K562 (cell line): ENCODE measurements at regions not wholly inside any gene's neighbourhood (a gene's known extent, or its start where the extent isn't known, plus 50 kb on each side); places are given as distances from the start of the nearest gene placed in this dataset.

Experiments
- ATAC-seq: fragments of 200-7000 bp; cut with Tn5 transposase; 3 replicates; pipeline ENCODE4 v1.9.1; 2020; ENCODE audit warnings: moderate library complexity
- BruUV-seq: library from RNA; stranded (reverse); fragments of 400-500 nt; replicated peaks from 2 replicates; lab custom pipeline; 2021; lab: Mats Ljungman, UMichigan
- CTCF ChIA-PET: fragments of 300-600 bp; formaldehyde crosslinking; extraction: SDS; loops from one replicate; lab custom pipeline; 2021; ENCODE audit warnings: low intra/inter-chr PET ratio; lab: Yijun Ruan, JAX
- POLR2A ChIA-PET: fragments of 300-600, 350-650 bp; sonication (Branson Sonifier 250); formaldehyde crosslinking; extraction: SDS; loops from one replicate; lab custom pipeline; 2021; ENCODE audit warnings: antibody characterized with exemption, inconsistent platforms; lab: Yijun Ruan, JAX
- DNase-seq, 4 experiments: peaks; one replicate each; pipeline versions ENCODE4 v3.0.0 to v3.0.0-alpha.2; 2011 to 2018; ENCODE audit warnings: low spot score in 3 of 4, mixed read lengths in 3 of 4; ENCODE audit errors: extremely low read depth in 1 of 4
- FAIRE-seq: peaks from 2 replicates; lab custom pipeline; 2011; peaks lifted over from hg19 to GRCh38; lab: Jason Lieb, UNC
- H2AFZ ChIP-seq: 2 replicates; pipeline ENCODE4 v1.6.0; 2011; ENCODE audit warnings: low read depth, low read length, control low read depth, inconsistent platforms
- H3K27ac ChIP-seq: fragments of 200-600 bp; 3 replicates; pipeline ENCODE4 v1.8.0; 2011; ENCODE audit warnings: low read depth, mild to moderate bottlenecking, control low read depth, inconsistent platforms, low read length, moderate library complexity, mixed read lengths; ENCODE audit errors: extremely low read depth
- H3K27me3 ChIP-seq, 2 experiments: fragments of 300-600 bp in 1 of 2; 2 replicates in 1 of 2; 3 replicates in 1 of 2; pipeline versions ENCODE4 v1.6.0 to v1.8.0; 2011; ENCODE audit warnings: inconsistent platforms in 2 of 2, low read length in 2 of 2, mild to moderate bottlenecking in 1 of 2, mixed read lengths in 1 of 2, moderate library complexity in 1 of 2; ENCODE audit not compliant: control insufficient read depth in 2 of 2, insufficient read depth in 2 of 2
- H3K36me3 ChIP-seq: fragments of 300-600 bp; 3 replicates; pipeline ENCODE4 v1.8.0; 2011; ENCODE audit warnings: mild to moderate bottlenecking, low read length, inconsistent platforms; ENCODE audit not compliant: control insufficient read depth, insufficient read depth
- H3K4me1 ChIP-seq, 2 experiments: fragments of 200-600 bp in 1 of 2; replicated peaks in 1 of 2; 2 replicates in 1 of 2; 3 replicates in 1 of 2; pipeline versions ENCODE4 v1.5.1 to v1.8.0; 2011; ENCODE audit warnings: inconsistent platforms in 2 of 2, low read length in 2 of 2, mild to moderate bottlenecking in 1 of 2, mixed read lengths in 1 of 2, moderate library complexity in 1 of 2; ENCODE audit not compliant: control insufficient read depth in 2 of 2, insufficient read depth in 2 of 2
- H3K4me2 ChIP-seq: 2 replicates; pipeline ENCODE4 v1.6.1; 2011; ENCODE audit warnings: low read length, control low read depth, inconsistent platforms, mixed read lengths; ENCODE audit not compliant: insufficient read depth
- H3K4me3 ChIP-seq: fragments of 200-600 bp; sonication (generic), shearing (Covaris generic); 2 replicates; pipeline ENCODE4 v1.5.1; 2016; ENCODE audit warnings: control low read depth, inconsistent platforms
- H3K79me2 ChIP-seq: fragments of 200-600 bp; 3 replicates; pipeline ENCODE4 v1.8.0; 2011; ENCODE audit warnings: low read length, inconsistent platforms; ENCODE audit not compliant: control insufficient read depth, insufficient read depth
- H3K9ac ChIP-seq, 2 experiments: 2 replicates each; pipeline versions ENCODE4 v1.6.0 to v1.6.1; 2011; ENCODE audit warnings: low read depth in 2 of 2, low read length in 2 of 2, control low read depth in 1 of 2, inconsistent platforms in 1 of 2, mild to moderate bottlenecking in 1 of 2, mixed read lengths in 1 of 2; ENCODE audit not compliant: insufficient read depth in 1 of 2
- H3K9me1 ChIP-seq: one replicate; pipeline ENCODE4 v1.6.0; 2011; ENCODE audit warnings: inconsistent platforms, mild to moderate bottlenecking, low read length, moderate library complexity; ENCODE audit not compliant: control insufficient read depth, insufficient read depth
- H3K9me3 ChIP-seq: replicated peaks from 2 replicates; pipeline ENCODE4 v1.5.1; 2011; ENCODE audit warnings: low read depth, low read length, inconsistent platforms; ENCODE audit not compliant: control insufficient read depth, insufficient read depth
- H4K20me1 ChIP-seq: replicated peaks from 2 replicates; pipeline ENCODE4 v1.6.1; 2011; ENCODE audit warnings: low read length, inconsistent platforms, mixed read lengths; ENCODE audit not compliant: control insufficient read depth, insufficient read depth
- HSF4 ChIP-seq: fragments of 250-450 bp; sonication (Bioruptor Pico); IDR thresholded peaks from 2 replicates; pipeline ENCODE4 v2.1.2; 2022; ENCODE audit warnings: mild to moderate bottlenecking, moderate library complexity, borderline replicate concordance
- MAFF ChIP-seq: IDR thresholded peaks from 2 replicates; pipeline ENCODE4 v1.6.1; 2012; ENCODE audit warnings: low read length, improper control_type of control experiment
- ZNF316 ChIP-seq: fragments of 450-650 bp; IDR thresholded peaks from 2 replicates; pipeline ENCODE4 v1.6.1; 2016
- WGBS: fragments of 100-300 bp; shearing (Covaris generic); methylation state at CpG from one replicate; pipeline ENCODE4 v1.1.6; 2016; ENCODE audit warnings: low coverage, mixed read lengths; ENCODE audit not compliant: insufficient coverage; ENCODE audit errors: missing lambda C conversion rate; 5-methylcytosine and 5-hydroxymethylcytosine counted together
- in situ Hi-C: fragments of 300-500 bp; cut with MboI; formaldehyde crosslinking; loops from 4 replicates; pipeline ENCODE4 v1.15.0; 2018; ENCODE audit warnings: inconsistent platforms, mixed read lengths
- intact Hi-C: fragments of 100-400 bp; cut with micrococcal nuclease; formaldehyde crosslinking; loops from 2 replicates; pipeline ENCODE4 v1.14.2; 2022
- TF ChIP-seq, protein P1 (sequence below): fragments of 450-650 bp; formaldehyde crosslinking; IDR thresholded peaks from 2 replicates; pipeline ENCODE4 v1.4.0; 2020; ENCODE audit warnings: mild to moderate bottlenecking, moderate library complexity

- no peaks in the 10 kb centered on the region for H3K4me1 ChIP-seq
- FAIRE-seq (no peak), DNase-seq (no peak), ATAC-seq (no peak)
- no peak overlapping the region for H3K27ac ChIP-seq
- 0% methylated on average over 1 of the region's 1 CpG for WGBS
- ChIA-PET CTCF (no interaction called here), POLR2A (no interaction called here)
- H3K4me3 ChIP-seq, result no peak overlapping the region
- H3K9me1 ChIP-seq, result no peaks in the 10 kb centered on the region
- no peaks in the 10 kb centered on the region for H4K20me1 ChIP-seq
- no peak overlapping the region for H3K9ac ChIP-seq
- TF ChIP-seq HSF4 (CRISPR knock-in tag) (no peak), ZNF316 (peak; percentile 36), MAFF (peak; percentile 40; the same call in 1 of the 2 replicates)
- in situ Hi-C loops (no loop called here), intact Hi-C loops (no loop called here)
- no peaks in the 10 kb centered on the region for H3K27me3 ChIP-seq
- 0 out of 2 replicates have a peak, but pooled peaks cover 3% of the 10 kb centered on the region for H3K9me3 ChIP-seq
- no peak overlapping the region for H2AFZ ChIP-seq
- H3K4me2 ChIP-seq, result no peak overlapping the region
- H3K36me3 ChIP-seq, result no peaks in the 10 kb centered on the region
- BruUV-seq, result no TSS peak
- no peaks in the 10 kb centered on the region for H3K79me2 ChIP-seq
Observed at GRCh38 chr9:118426772-118427171, 722.6 kb downstream of the TLR4 start.

DNA sequence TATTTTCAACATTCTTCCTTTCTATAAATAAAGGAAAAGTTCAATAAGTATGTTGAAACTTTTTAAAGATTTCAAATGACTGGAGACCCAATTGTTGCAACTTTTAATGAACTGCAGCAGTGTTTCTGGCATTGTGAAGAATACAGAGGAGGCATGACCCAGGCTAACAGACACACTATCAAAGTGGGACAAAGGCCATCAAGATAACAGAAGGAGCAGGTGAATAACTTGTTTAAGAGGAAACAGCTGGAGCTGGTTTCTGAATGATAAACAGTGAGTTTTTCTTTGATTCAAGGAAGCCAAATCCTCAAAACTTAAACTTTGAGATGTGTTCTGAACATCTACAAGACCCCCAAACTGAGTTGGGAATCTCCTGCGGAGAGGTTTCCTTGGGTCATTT, 734.6 kb downstream of the TLR4 start:
- no peaks in the 10 kb centered on the region for H3K9me3 ChIP-seq
- no peaks in the 10 kb centered on the region for H3K4me1 ChIP-seq
- H3K27me3 ChIP-seq, result no peaks in the 10 kb centered on the region
- H4K20me1 ChIP-seq, result no peaks in the 10 kb centered on the region
- no peak overlapping the region for H3K9ac ChIP-seq
- CTCF ChIA-PET, result no interaction called here
- BruUV-seq, result no TSS peak
- FAIRE-seq, result no peak
- no peak overlapping the region for H3K4me2 ChIP-seq
- no peaks in the 10 kb centered on the region for H3K79me2 ChIP-seq
- no peak for ATAC-seq
- 0% methylated on average over 1 of the region's 1 CpG for WGBS
- TF ChIP-seq, protein P1, sequence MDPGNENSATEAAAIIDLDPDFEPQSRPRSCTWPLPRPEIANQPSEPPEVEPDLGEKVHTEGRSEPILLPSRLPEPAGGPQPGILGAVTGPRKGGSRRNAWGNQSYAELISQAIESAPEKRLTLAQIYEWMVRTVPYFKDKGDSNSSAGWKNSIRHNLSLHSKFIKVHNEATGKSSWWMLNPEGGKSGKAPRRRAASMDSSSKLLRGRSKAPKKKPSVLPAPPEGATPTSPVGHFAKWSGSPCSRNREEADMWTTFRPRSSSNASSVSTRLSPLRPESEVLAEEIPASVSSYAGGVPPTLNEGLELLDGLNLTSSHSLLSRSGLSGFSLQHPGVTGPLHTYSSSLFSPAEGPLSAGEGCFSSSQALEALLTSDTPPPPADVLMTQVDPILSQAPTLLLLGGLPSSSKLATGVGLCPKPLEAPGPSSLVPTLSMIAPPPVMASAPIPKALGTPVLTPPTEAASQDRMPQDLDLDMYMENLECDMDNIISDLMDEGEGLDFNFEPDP (CRISPR knock-in tag), result no peak
- TF ChIP-seq, all 486 proteins: peak for 0
- POLR2A ChIA-PET, result no interaction called here
- intact Hi-C loops (no loop called here), in situ Hi-C loops (no loop called here)
- no peak overlapping the region for H2AFZ ChIP-seq
- no peak for DNase-seq
- H3K9me1 ChIP-seq, result no peaks in the 10 kb centered on the region
- no peak overlapping the region for H3K4me3 ChIP-seq
- H3K36me3 ChIP-seq, result no peaks in the 10 kb centered on the region
- no peak overlapping the region for H3K27ac ChIP-seq
